HG03571 (cell line): ENCODE measurements at regions not wholly inside any gene's neighbourhood (a gene's known extent, or its start where the extent isn't known, plus 50 kb on each side); places are given as distances from the start of the nearest gene placed in this dataset.

Experiments
- ATAC-seq: cut with Tn5 transposase; IDR thresholded peaks from one replicate; pipeline ENCODE4 v1.9.1; 2021; ENCODE audit not compliant: unreplicated experiment

DNA sequence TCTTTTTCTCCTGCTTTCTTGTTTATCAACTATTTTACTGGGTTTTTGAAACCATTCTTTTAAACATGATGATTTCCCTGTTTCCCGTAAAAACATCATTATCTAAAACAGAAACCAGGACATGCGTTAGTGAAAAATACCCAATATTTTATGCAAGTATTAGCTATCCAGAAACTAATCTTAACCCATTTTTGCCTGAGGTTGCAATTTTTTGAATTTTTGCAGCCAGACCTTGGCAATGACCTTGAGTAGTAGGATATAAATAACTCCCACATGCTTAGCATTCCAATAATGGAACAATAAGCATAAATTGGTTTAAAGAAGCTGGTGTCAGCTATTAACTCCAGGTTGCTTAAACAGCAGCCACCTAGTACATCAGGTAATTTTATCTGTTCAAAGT is 308.9 kb upstream of the ANO3 start:
- ATAC-seq: no peak

DNA sequence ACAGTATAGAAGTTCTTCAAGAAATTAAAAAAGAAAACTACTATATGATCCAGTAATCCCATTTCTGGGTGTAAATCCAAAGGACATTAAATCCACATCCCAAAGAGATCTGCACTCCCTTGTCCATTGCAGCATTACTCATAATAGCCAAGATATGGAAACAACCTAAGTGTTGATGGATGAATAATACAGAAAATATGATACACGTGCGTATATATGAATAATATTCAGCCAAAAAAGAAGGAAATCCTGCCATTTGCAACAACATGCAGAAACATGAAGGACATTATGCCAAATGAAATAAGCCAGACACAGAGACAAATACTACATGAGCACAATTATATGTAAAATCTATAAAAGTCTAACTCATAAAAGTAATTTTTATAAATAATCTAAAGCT is 306.3 kb upstream of the ANO3 start:
- no peak for ATAC-seq

DNA sequence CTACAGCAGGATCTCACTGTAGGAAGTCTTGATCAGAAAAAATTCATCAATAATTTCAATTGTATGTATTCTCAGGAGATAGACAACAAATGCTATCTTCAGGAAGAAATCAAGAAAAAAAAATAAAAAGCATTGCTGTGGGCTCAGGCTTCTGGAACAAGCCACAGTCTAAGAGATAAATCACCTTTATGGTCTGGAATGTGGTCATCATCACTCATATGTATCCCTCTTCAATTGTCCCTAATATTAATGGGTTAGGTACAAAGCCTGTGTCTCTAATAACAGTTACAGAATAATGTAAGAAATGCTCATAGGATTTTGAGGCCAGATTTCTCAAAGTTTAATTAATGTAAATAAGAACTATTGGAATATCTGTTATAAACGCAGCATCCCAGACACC is 305.9 kb upstream of the ANO3 start:
- ATAC-seq: no peak

DNA sequence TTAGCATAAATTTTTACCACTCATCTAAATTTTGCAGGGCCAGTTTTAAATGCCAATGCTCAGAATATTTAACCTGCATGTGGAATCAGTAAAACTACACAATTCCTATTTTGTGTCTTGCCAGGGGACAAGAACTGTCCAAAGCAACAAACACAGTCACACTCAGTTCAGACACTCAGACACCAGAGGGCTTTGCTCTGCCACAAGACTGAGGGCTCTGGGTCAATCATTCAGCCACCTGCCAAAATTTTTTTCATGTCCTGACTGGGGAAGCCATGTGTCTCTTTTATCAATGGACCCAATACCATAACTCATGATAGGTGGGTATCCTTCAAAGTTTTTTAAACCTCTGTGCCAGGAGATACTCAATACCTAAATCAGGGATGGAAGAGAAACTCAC is 304.0 kb upstream of the ANO3 start:
- ATAC-seq: no peak

DNA sequence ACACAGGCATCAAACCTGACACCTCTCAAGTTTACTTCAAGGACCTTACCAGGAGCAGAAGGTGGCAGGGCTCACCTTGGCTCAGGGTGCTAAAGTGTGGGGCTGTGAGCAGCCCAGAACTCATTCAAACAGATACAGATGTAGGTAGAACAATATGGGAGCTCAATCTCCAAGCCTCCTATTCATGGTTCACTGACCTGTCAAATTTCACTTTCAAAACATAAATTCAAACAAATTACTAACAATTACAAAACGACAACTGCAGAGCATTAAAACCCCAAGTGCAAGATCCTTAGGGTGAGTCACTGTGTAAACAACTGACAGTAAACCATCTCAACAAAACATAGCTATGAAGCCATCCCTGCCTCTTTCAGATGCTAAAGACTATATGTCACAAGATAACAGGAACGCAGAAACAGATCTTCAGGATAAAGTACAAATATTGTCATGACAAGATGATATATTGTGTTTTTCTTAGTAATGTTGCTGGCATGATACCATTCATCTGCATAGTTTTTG is 303.5 kb upstream of the ANO3 start:
- no peak for ATAC-seq

DNA sequence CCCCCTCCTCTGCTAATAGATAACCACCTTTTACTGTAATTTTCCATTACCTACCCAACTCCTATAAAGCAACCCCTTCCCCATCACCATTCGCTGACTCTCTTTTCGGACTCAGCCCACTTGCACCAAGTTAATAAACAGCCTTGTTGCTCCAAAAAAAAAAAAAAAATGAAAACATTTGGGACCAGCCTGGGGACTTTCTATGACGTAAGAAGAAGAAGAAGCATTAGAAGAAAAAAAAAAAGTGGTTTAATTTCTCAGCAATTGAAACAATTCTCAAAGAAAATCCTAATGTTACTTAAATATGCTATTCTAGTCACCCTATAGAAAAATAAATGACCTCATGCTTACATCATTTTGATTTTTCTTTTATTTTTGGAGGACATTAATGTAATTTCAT is 301.5 kb upstream of the ANO3 start:
- no peak for ATAC-seq

DNA sequence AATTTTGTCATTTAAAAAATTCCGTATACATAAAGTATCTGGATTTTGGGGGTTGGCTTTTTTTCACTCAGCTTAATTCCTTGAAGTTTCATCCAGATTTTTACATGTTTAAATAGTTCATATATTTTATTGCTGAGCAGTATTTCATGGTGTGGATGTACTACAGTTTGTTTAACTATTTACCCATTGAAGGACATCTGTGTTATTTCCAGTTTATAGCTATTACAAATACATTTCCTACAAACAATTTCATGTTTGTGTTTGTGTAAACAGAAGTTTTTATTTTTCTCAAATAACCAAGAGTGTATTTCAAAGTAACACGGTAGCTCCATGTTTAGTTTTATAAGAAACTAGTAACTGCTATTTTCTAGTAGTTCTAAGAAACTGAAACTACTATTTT is 299.7 kb upstream of the ANO3 start:
- ATAC-seq: no peak

DNA sequence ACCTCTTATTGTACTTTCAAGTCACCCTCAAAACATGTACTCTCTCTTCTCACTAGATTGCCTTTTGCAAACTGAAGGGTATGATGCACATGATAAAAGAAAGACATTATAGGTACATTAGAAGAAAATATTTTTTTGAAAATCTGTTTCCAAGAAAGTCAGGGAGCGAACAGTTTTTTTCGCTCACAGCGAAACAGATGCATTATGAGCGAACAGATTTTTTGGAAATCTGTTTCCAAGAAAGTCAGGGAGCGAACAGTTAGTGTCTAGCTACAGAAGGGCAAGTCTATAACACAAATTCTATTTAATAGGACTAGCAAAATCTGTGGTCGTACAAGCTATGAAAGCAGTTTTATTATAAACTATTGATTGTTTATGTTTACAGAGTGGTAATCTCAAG is 296.2 kb upstream of the ANO3 start:
- no peak for ATAC-seq

DNA sequence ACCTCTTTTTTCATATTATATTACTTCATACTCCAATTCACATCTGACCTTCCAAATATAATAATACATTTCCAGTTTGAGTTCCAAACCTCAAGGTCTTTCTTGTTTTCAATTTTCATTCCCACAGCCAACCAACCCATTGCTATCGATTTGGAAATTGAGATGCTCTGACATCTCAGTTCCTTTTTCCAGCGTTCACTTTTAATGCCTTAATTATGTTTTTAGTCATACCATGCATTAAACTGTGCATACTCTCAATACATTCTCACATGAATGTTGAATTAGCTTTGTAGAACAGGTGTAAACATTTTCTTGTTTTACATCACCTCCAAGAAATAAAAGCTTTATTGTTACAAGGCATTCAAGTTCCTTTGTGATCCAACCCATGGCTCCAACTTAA is 294.2 kb upstream of the ANO3 start:
- no peak for ATAC-seq

DNA sequence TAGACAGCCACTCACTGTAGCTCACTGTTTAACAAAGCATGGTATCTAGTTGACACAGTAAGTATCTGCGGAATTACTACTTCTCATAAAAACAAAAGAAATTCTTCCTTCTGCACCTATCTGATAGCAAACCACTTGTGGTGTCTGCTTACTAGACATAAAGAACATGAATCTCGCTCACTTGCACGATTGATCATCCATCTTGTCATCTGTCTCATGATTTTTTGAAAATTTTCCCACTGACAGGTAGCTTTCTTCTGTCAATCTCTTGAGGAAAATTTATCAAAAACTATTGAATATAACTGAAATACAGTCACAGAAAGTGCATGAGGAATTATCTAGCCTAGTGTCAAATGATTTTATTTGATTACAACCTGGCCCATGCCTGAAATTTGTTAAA is 291.6 kb upstream of the ANO3 start:
- no peak for ATAC-seq

DNA sequence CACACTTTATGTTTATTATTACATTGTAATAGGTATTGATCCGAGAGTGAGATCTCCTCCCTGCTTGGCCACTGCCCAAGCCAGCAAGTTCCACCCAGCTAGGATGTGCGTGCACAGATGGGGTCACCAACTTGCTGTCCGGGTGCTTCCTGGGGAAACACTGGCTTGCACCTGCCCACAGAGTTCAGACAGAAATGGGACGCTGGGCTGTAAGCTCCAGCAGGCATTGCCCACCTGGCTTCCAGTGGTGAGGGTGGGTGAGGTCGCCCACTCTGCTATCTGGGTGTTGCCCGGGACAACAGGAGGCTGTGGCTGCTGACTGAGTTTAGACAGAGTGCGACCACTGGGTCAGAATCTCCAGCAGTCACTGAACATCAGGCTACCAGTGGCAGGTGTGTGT is 289.8 kb upstream of the ANO3 start:
- ATAC-seq: no peak

DNA sequence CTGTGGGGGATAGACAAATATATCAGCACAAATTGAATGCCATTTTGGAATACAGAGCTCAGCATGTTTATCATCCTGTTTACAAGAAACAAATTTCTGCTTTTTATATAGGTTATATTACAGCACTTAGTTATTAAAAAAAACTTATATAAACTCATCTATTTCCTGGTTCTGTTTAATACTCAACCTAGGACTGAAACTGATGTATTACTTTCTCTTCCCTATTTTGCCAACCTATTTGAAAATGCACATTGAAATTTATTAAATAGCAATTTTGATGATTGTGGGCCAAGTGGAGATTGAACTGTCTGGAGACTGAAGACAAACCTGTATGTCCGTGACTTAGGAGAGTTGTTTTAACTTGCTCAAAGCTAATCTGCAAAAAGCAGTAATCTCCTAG is 288.3 kb upstream of the ANO3 start:
- ATAC-seq: peak; percentile 80

DNA sequence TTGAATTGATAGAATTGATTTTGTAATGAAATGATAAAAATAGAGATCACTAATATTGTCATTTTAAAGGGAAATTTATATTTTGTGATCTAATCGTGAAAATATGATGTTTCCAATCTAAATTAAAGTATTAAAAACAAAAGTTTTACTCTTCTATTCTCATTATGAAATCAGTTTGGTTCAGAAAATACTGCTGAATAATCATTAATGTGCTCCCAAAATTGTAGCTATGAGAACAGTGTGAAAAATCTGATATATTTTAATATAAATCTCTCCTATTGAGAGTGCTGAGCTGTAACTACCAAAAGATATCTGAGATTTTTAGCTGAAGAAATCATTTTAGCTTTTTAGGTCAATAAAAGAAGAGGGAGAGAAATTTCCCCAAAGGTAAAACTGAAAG is 287.5 kb upstream of the ANO3 start:
- no peak for ATAC-seq

DNA sequence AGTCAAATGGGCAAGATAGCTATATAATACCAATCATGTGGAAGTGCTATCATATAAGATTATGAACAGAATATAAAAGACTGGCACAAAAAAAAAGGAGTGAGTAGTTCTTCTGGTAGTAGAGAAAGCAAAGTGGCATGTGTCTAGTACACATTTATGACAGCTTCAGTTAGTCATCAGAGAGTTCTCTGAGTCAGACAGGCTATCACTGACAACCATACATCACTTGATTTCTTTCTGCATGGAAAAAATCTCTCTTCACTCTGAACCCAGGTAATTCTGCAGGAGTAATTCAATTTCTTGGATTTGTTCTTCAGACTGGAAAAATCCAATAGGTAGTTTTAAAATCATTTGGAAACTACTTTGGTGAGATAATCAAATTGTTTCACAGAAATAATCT is 286.8 kb upstream of the ANO3 start:
- no peak for ATAC-seq

DNA sequence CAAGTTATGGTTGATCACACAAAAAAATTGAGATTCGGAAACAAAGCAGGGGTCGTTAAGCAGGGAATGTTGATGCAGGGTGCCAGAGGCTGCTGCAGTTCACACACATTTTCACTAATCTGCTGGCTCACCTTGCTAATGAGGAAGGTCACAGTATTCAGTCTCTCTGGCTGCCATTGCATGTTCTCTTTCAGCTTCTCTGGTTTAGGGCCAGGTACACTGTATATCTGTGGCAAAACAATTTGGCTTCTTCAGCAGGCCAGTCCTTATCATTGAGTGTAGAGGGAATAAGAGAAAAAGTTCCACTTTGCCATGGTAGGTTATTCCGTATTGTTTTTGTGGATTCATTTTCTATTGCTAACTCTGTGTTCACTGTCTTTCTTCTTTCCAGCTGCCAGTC is 283.7 kb upstream of the ANO3 start:
- ATAC-seq: no peak

DNA sequence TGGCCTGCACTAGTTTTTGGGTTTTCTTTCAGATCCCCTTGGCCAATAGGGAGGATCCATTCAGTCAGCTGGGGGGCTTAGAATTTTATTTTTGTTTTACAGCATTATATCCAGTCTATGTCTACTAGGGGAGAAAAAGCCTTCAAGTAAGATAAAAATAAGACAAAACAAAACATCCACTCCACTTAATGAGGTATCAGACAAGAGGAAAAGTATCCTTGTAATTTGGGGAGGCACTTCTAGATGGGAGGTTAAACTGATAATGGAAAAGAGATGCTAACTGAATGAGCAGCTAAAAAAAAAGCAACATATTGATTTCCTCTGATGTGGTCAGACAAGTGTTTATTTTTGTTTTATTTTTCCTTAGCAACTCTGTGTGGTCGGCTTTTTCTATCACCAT is 278.0 kb upstream of the ANO3 start:
- no peak for ATAC-seq

DNA sequence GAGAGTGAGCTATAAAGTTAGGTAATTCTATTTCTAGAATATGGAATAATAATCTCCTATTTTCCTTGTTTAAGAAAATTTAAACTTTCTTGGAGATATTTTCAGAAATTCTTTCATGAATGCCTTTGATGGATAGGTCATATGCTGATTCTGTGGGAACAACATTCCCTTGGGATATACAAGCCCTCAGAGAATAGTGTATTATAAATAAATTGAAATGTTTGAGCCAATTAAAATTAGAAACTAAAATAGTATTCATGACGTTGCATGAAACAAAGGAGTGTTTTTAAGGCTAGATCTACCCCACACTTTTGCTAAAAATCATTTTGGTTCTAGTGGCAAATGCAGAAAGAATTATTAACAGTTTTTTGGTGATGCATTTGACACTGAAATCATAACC is 269.3 kb upstream of the ANO3 start:
- no peak for ATAC-seq

DNA sequence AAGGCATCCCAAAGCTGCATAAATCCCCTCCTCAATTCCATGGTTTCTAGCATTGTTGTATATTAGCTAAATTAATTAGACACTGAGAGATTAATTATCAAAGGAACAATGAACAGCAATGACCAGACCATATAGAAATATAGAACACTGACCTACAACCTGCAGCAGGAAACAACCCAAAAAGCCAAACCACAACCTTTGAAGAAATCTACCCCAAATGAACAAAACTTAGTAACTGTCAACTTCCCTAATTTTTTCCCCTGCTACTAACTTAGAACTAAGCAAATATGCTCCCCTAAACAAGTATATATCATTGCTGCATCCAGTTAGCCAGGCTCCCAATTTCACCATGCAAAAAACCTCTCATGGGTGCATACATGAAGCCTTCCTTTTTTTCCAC is 268.0 kb upstream of the ANO3 start:
- no peak for ATAC-seq

DNA sequence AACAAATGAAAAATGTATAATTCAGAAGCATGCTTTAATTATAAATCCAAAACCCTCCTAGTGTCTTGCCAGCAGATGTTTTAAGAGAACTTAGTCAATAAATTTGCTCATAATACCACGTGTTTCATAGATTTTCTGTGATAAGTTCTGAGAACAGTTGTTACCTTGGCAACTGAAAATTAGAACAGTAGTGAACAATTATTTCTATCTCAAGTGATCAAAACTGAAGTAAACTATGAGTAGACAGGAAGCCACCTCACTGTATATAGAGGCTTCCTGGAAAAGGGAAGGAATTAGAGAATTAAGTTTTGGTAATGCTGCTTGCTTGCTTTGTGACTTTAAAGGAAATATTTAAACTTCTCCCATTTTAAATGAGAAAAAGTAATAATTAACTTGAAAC is 266.0 kb upstream of the ANO3 start:
- ATAC-seq: no peak

DNA sequence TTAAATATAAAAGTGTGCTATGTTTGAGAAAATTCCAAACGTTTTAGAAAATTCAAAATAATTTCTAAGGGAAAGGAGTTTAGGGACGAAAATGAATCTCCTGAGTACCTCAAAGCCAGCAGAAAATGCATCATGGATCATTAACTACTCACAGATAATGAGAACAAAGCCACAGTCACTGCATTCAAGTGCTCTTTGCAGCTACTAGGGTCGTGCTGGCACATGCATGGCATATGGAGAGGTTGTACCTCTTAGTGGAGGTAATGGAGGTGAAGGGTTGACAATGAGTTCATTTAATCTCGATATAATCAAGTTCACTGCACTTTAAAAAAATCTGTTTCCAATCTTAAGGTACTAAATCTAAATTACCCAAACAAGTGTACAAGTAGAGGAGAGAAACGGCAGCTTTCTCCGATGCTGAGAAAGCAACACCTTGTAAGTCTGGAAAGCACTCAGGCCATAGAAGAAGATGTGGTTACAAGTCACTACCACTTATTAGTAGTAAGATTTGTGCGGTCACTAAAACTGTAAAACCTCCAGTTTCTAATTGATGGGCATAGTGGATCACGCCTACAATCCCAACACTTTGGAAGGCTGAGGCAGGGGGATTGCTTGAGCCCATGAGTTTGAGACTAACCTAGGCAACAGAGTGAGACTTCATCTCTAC is 261.1 kb upstream of the ANO3 start:
- ATAC-seq: no peak

DNA sequence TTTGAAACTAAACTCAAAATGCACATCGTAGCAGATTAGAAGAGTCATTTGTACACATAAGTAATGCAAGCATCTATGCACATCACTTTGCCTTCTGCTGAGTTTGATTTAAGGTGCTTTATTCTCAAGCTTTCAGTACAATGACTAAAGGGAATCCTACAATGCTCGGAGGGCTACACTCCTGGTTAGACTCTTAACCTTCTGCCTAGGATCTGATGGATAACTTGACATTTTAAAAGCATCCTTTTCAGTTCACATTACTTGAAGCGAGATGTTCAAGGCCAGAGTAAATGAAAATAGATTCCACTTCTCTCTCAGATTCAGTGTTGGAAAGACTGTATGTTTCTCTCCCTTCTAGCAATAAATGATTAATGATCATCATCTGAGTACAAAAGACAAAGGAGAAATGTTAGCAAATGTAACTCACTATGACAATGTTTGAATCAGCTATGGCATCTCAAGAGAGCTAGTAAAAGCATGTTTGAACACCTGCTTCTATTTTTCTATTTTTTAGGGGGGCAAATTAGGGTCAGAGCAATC is 259.2 kb upstream of the ANO3 start:
- ATAC-seq: no peak

DNA sequence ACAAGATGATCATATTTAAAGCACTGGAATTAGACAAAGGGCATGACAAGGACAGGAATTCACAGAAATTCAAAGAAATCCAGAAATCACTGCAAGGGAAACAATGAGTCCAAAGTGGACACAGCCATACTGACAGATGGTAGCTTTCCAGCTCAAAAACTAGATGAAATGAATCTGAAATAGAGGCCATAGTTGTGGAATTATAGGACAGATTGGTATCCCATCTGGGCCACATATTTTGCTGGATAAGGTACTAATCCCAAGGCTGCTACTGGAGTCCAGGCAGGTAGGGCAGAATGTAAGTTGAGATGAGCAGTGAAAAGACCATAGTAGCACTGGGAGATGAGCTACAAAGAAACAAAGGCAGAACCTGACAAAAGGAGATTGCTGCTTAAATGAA is 258.3 kb upstream of the ANO3 start:
- no peak for ATAC-seq
